ENCODE measurements at regions not wholly inside any gene's neighbourhood (a gene's known extent, or its start where the extent isn't known, plus 50 kb on each side); places are given as distances from the start of the nearest gene placed in this dataset.
"Not testable (repeated sequence)": the region's sequence is repeated elsewhere in the genome, so short reads cannot be mapped to it uniquely, and the experiment has no call there.

DNA sequence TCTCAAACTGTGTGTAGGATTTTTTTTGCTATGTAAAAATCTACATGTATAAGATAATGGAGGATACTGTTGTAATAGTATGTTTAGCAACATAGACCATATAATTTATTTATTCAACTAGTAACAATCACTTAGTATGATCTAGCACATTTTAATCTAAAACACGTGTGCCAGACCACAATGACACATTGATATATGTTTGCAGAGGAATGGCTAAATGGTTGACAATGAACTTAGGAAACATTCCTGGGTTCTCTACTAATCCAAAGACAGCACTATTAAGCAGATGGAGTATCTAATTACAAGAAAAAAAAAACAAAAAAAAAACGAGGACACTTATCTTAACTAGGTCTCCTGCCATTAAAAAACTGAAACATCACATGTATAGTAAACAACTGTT is 261.7 kb upstream of the PAPPA start:
- Histone ChIP-seq H3K36me3 (ENCODE audit: control insufficient read depth, insufficient read depth, low read length) (no peaks in the 10 kb centered on the region), H3K9me3 (ENCODE audit: control insufficient read depth, insufficient read depth, low read depth, low read length) (no peaks in the 10 kb centered on the region), H3K27ac (ENCODE audit: low read length) (no peak overlapping the region), H3K27me3 (ENCODE audit: control insufficient read depth, insufficient read depth, low read length) (no peaks in the 10 kb centered on the region), H3K4me3 (ENCODE audit: low read depth in 2 of 2, low read length in 2 of 2) (no peak overlapping the region), H3K4me1 (ENCODE audit: control insufficient read depth, insufficient read depth, low read length) (no peaks in the 10 kb centered on the region)
- no peak for ATAC-seq
- ChIA-PET POLR2A (no interaction called here), CTCF (interaction anchor here (0.5 kb wide), 1 partner anchor 262 kb away, joined by 3 read pairs; the partner anchor contains the start of gene PAPPA)
- DNase-seq (ENCODE audit: low read depth, low spot score): no peak
- intact Hi-C loops (cut with micrococcal nuclease; ENCODE audit: unreplicated experiment): no loop called here
- TF ChIP-seq, protein P1, sequence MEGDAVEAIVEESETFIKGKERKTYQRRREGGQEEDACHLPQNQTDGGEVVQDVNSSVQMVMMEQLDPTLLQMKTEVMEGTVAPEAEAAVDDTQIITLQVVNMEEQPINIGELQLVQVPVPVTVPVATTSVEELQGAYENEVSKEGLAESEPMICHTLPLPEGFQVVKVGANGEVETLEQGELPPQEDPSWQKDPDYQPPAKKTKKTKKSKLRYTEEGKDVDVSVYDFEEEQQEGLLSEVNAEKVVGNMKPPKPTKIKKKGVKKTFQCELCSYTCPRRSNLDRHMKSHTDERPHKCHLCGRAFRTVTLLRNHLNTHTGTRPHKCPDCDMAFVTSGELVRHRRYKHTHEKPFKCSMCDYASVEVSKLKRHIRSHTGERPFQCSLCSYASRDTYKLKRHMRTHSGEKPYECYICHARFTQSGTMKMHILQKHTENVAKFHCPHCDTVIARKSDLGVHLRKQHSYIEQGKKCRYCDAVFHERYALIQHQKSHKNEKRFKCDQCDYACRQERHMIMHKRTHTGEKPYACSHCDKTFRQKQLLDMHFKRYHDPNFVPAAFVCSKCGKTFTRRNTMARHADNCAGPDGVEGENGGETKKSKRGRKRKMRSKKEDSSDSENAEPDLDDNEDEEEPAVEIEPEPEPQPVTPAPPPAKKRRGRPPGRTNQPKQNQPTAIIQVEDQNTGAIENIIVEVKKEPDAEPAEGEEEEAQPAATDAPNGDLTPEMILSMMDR (IDR thresholded peaks at IDR 0.05): no peak
- TF ChIP-seq POLR2AphosphoS5 (IDR thresholded peaks at IDR 0.05; ENCODE audit: low read depth, low read length): no peak
- TF ChIP-seq TCF7L2 (IDR thresholded peaks at IDR 0.05; ENCODE audit: low read depth, low read length): no peak
- TF ChIP-seq SIN3A (IDR thresholded peaks at IDR 0.05; ENCODE audit: borderline replicate concordance, insufficient read depth, low read depth, low read length): no peak
- TF ChIP-seq REST (IDR thresholded peaks at IDR 0.05; ENCODE audit: insufficient read depth in 1 of 2, low read depth in 2 of 2, low read length in 1 of 2): no peak
- in situ Hi-C loops (cut with HindIII; ENCODE audit: low pct_unique_long_range_greater_than_20kb, low sequenced_read_pairs): no loop called here
- BruUV-seq (replicated peaks): no TSS peak

- BruUV-seq (replicated peaks); CTCF ChIA-PET; H3K27ac ChIP-seq (ENCODE audit: low read length); H3K36me3 ChIP-seq (ENCODE audit: control insufficient read depth, insufficient read depth, low read length); H3K27me3 ChIP-seq (ENCODE audit: control insufficient read depth, insufficient read depth, low read length); H3K9me3 ChIP-seq (ENCODE audit: control insufficient read depth, insufficient read depth, low read depth, low read length); POLR2A ChIA-PET; DNase-seq (ENCODE audit: low read depth, low spot score); intact Hi-C loops (cut with micrococcal nuclease; ENCODE audit: unreplicated experiment); in situ Hi-C loops (cut with HindIII; ENCODE audit: low pct_unique_long_range_greater_than_20kb, low sequenced_read_pairs); ATAC-seq; H3K4me3 ChIP-seq (ENCODE audit: low read depth in 2 of 2, low read length in 2 of 2); H3K4me1 ChIP-seq (ENCODE audit: control insufficient read depth, insufficient read depth, low read length): not testable (repeated sequence)
These were observed 255.1 kb upstream of the PAPPA start for GRCh38 chr9:115898478-115898877.

- no peak for TF ChIP-seq POLR2AphosphoS5 (IDR thresholded peaks at IDR 0.05; ENCODE audit: low read depth, low read length)
- no peak for TF ChIP-seq SIN3A (IDR thresholded peaks at IDR 0.05; ENCODE audit: borderline replicate concordance, insufficient read depth, low read depth, low read length)
- CTCF ChIA-PET: no interaction called here
- H3K27me3 ChIP-seq (ENCODE audit: control insufficient read depth, insufficient read depth, low read length): no peaks in the 10 kb centered on the region
- POLR2A ChIA-PET: no interaction called here
- H3K4me3 ChIP-seq (ENCODE audit: low read depth in 2 of 2, low read length in 2 of 2): no peak overlapping the region
- no peak overlapping the region for H3K27ac ChIP-seq (ENCODE audit: low read length)
- H3K9me3 ChIP-seq (ENCODE audit: control insufficient read depth, insufficient read depth, low read depth, low read length): no peaks in the 10 kb centered on the region
- no peaks in the 10 kb centered on the region for H3K4me1 ChIP-seq (ENCODE audit: control insufficient read depth, insufficient read depth, low read length)
- in situ Hi-C loops (cut with HindIII; ENCODE audit: low pct_unique_long_range_greater_than_20kb, low sequenced_read_pairs) (no loop called here), intact Hi-C loops (cut with micrococcal nuclease; ENCODE audit: unreplicated experiment) (no loop called here)
- ATAC-seq: no peak
- no peak for DNase-seq (ENCODE audit: low read depth, low spot score)
- H3K36me3 ChIP-seq (ENCODE audit: control insufficient read depth, insufficient read depth, low read length): no peaks in the 10 kb centered on the region
- no TSS peak for BruUV-seq (replicated peaks)
These were observed 252.9 kb upstream of the PAPPA start for GRCh38 chr9:115900698-115901097.
